HG03442 (cell line): ENCODE measurements at regions not wholly inside any gene's neighbourhood (a gene's known extent, or its start where the extent isn't known, plus 50 kb on each side); places are given as distances from the start of the nearest gene placed in this dataset.
"Not testable (repeated sequence)": the region's sequence is repeated elsewhere in the genome, so short reads cannot be mapped to it uniquely, and the experiment has no call there.

ENCODE experiments used
- ATAC-seq: cut with Tn5 transposase; IDR thresholded peaks from one replicate; pipeline ENCODE4 v1.9.1; 2021; ENCODE audit warnings: mild to moderate bottlenecking, moderate library complexity; ENCODE audit not compliant: unreplicated experiment

DNA sequence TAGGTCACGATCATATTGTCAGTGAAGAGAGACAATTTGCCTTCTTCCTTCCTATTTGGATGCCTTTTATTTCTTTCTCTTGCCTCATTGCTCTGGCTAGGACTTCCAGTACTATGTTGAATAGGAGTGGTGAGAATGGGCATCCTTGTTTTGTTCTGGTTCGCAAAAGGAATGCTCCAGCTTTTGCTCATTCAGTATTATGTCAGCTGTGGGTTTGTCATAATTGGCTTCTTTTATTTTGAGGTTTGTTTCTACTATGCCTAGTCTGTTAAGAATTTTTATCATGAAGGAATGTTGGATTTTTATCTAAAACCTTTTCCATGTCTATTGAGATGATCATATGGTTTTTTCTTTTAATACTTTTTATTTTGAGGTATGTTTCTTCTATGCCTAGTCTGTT lies 152.3 kb upstream of the MAD2L1 start:
- ATAC-seq, result no peak

DNA sequence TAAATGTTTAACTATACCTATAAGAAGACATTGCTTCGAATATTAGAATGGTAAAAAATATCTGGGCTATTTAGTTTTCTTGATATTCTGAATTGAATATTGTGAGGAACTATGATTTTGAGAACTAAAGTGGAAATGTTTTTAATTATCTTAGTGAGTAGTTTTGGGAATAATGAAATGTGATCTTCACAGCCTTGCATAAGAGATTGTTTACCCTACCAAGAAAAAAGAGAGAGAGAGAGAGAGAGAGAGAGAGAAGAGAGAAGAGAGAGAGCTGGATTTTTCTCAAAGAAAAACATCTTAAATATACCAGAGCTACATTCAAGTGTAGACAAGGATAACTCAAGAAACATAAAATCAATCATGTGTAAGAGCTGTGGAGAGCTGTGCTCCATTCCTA lies 148.7 kb upstream of the MAD2L1 start:
- no peak for ATAC-seq

DNA sequence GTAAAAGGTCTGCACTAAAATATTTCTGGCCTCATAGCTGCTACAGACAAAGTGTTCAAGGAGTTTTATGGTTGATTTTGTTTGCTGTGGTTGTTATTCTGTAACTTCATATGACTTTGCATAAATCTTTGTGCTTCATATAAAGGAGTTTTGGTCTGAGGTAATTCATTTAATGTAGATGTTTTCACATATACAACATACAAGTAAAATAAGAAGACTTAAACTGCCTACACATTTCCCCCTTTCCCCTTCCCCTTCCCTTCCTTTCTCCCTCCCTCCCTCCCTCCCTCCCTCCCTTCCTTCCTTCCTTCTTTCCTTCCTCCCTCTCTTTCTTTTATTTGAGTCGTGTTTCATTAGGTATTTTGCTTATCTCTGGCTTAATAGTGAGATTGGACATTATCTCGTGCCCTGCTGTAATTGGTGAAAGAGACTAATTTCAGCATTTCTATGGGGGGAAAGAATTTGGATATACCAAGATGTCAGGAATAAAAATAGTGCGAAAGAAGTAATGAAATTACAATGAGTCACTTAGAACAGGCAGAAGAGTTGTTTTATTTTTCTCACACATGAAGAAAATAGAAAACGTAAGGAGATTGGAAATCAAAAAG lies 144.9 kb upstream of the MAD2L1 start:
- no peak for ATAC-seq

DNA sequence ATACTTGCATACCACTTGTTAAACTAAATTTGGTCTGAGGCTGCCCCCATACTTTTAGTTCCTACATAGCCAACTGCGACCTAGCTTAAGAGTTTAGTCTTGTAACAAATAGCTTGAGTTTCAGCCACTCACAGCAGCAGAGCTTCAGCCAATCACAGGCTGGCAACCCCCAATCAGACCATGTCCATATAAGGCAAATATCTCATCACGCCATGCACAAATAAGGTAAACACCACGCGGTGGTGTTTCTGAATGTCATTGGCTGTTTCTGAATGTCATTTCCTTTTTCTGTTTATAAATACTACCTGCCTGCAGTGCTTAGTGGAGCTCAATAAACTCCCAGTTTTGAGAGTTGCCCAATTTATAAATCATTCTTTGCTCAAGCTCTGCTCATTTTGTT lies 143.1 kb upstream of the MAD2L1 start:
- no peak for ATAC-seq

DNA sequence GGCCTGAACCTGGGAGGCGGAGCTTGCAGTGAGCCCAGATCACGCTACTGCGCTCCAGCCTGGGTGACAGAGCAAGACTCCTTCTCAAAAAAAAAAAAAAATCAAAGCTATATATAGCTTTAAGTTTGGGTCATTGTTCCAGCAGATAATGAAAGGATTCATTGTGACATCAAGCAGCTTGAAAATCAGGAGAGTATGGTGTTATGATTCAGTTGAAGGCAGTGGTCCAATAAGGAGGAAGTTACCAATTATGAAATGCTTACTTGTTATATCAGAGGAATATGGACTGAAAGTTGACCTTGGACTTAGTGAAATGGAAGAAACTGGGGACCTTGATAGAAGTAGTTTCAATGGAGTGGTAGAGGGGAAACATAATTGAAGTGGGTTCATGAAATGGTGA lies 140.4 kb upstream of the MAD2L1 start:
- ATAC-seq, result no peak

DNA sequence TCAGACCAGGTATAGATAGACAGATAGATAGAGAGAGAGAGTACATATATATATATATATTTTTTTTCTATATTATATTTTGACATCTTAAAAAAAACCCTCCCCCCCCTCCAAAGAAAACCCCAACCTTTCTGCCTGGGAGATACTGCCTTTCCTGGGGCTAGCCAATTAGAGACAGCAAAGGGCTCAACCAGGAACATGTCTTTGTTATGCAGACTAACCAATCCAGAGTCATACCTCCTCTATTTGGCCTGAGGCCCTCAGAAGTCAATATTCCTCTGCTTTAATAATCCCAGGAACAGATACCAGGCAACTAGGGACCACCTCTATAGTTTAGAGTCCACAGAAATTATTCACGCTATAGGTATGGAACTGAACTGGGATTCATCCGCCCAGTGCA lies 135.6 kb upstream of the MAD2L1 start:
- ATAC-seq, result no peak

DNA sequence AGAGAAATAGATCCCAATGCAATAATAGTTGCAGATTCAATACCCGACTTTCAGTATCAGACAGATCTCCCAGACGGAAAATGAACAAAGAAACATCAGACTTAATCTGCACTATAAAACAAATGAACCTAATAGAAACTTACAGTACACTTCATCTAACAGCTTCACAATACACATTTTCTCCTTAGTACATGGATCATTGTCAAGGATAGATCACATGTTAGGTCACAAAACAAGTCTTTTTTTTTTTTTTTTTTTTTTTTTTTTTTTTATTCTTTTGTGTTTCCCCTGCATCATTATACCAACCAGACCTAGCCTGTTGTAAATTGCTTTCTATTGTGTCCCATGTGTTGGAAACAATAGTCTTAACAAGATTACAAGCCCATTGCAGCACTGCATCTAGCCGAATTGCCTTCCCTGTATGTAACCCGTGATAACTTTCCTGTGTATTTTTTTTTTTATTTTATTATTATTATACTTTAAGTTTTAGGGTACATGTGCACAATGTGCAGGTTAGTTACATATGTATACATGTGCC lies 134.0 kb upstream of the MAD2L1 start:
- not testable (repeated sequence) for ATAC-seq

DNA sequence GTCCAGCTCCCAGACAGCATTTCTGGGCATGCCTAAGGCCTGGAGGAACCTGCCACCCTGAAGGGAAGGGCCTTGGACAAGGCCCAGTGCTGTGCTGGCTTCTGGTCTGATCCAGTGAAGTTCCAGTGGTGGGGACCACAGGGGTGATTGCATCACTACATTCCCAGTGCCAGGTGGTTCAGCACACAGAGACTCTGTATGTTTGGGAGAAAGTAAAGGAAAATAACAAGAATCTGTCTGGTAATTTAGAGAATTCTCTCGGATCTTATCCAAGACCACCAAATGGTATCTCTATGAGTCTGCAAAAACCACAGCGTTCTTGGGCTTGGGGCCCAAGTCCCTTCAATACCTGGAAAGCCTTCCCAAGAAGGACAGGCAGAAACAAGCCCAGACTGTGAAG lies 131.8 kb upstream of the MAD2L1 start:
- ATAC-seq, result no peak

DNA sequence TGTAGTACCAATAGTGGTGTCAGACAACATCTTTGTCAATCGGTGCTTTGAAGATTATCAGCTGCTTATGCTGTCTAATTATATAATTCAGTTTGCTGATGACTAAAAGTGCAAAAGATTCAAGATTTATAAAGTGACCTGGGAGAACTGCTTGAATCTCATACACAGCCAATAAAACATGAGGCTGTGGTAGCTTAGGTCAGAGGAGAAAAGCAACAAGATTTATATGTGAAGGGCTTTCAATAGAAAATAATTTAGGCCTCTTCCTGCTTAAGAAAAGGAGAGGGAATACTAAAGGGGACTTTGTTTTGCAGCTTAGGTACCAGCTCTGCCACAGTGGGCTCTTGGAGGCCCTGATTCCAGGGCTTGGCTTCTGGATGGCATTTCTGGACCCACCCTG lies 111.0 kb upstream of the MAD2L1 start:
- ATAC-seq, result no peak

DNA sequence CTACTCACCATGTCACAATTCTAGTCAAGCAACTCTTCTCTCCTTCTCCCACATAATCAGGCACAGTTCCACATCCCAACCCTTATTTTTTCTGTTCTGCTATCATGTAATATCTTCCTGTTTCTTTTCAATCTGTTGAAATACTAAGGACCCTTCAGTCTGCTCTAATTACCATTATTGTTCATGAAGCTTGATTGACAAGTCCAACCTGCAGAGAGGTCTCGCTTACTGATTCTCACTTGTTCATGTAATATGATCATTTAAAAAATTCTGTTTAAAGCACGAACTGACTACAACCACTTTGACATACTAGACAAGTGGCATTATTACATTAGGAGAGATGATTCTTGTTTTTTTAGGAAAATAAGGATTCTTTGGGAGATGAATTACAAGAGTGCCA lies 108.6 kb upstream of the MAD2L1 start:
- ATAC-seq, result no peak

DNA sequence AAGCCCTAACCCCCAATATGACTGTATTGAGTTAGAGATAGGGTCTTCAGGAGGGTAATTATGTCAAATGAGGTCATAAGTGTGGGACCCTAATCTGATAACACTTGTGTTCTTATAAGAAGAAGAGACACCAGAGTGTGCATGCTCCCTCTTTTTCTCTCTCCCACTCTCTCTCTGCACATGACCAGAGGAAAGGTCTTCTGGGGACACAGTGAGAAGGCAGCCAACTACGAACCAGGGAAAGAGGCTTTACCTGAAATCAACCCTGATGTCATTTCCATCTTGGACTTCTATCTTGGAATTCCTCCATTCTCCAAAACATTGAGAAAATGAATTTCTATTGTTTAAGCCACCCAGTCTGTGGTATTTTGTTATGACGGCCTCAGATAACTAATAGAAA lies 97.2 kb upstream of the MAD2L1 start:
- no peak for ATAC-seq

DNA sequence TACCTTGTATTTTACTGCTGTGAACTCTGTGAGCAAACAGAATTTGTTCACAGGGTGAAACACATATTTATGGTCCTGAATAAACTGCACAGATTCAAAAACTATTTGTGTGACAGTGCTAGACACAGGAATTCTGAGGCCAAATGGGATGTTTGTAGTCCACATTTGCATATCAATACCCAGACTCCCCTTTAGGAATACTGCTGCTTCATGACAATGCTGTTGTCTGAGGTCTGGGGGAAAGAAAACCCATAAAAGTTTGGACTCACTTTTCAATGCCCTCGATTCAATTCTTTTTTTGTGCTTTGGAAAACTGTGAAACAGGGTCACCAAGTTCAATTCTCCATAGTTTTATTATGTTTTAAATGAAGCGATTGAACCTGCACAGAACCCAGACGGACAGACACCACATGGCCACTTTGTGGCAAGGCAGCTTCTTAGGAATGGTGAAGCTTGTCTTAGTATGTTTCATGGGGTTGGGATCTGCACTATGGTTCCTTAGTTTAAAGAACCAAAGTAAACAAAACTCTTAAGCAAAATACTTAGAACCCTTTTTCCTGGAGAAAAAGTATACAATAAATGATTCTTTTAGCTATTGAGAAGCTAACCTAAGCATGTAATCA lies 92.3 kb upstream of the MAD2L1 start:
- ATAC-seq, result no peak

DNA sequence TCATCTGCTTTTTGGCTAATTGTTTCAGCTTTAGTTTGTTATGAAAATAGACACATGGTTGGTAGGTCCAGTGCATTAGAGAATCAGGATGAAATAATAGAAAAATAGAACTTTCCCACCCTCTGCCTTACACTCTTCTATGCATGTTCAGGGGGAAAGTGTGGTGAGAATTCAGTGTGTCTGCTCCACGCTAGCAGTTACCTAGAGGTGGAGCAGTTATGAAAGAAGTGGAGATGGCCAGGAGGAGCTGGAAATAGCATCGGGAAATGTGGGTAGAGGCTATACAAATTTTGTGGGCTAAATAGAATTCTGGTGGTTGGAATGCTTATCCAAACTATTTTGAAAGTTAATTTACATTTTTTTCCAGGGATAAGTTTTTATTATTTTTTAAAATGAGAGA lies 91.4 kb upstream of the MAD2L1 start:
- ATAC-seq, result no peak

DNA sequence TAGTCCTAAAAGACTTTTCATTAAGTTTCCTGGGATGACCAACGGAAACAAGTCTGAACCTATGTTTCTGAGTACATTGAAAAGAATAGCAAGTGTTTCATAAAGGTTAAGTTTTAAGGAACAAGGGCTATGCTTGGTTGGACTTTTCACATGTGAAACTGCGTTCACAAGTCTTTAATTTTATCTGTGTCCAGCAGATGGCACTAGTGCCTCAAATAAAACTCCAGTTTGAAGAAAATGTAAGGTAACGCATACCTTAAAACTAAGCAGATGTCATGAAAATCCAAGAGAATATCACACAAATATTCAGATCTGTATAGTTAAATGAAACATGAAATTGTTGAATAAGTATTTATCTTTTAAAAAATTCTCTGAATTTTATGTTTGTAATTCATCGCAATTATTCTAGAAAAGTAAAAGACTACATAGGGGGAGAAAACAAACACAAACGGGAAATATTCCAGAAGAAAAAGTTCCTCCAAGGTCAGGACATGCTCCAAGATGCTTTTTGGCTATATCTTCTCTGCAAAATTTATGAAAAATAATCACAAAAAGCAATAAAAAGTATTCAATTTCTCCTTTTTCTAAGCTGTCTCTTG lies 89.6 kb upstream of the MAD2L1 start:
- peak; percentile 63 for ATAC-seq

DNA sequence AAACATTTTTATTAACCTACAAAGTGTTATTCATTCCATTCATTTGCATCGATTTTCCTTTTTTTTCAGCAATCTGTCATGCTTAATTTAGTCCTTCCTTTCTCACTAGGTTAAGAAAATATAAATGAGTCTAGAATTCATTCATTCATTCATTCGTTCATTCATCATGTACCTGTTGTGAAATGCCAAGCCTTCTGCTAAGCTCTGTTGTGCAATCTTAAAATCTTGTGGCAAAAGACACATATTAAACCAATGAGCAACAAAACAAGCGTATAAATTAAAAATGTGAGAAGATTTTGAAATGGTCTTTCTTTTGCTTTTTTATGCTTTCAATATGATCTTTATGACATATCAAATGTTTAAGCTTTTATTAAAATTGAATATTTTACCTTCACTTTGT lies 88.6 kb upstream of the MAD2L1 start:
- ATAC-seq, result no peak

DNA sequence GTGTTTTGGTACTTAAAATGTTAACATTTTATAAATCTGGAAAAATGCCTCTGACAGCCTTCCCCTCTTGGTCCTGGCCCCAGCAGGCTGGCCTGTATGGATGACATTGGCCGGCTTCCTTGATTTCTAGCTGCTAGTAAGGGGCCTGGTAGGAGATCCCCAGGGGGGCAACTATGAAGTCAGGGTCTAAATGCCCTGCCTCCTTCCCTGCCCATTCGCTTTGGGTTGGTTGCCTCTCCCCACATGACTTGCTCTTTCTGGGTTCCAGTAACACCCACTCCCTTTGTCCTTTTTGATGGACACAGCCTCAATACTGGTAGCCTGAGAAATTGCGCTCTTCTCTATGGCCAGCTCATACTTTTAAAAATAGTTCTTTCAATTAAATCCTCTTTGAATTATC lies 78.0 kb upstream of the MAD2L1 start:
- ATAC-seq, result no peak

DNA sequence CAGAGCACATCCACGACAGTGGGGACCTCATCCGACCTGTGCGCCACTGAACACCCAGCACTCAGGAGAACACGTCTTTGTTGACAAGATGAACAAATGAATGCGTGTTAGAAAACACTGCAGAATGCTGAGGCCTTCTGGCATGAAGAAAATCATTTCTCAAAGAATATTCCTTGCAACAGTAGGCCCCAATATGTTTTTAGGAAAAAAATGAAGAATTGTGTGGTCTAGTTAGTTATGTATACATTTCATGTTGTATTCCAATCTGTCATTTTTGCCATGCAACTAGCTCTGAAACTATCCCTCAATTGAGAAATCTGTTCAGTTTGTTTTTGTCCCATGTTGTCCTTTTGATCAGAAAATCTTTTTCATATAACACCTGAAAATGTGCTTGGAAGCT lies 77.4 kb upstream of the MAD2L1 start:
- ATAC-seq, result no peak

DNA sequence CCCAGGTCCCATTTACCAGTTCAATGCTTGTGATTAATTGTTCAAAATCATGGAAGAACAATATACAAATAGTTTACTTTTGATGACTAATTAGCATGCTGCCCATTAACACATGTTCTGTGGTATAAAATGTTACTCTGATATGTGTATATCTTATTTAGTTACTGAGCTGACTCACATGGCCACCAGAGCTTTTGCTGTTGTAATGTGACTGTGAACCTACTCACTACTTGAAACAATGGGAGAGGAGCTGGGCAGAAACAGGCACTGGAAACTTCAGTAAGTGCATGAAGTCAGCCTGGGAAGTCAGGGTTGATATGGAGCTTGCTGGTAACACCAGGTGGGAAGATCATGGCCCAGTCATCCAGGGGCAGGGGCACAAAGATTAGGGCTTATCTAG lies 72.7 kb upstream of the MAD2L1 start:
- ATAC-seq, result no peak

DNA sequence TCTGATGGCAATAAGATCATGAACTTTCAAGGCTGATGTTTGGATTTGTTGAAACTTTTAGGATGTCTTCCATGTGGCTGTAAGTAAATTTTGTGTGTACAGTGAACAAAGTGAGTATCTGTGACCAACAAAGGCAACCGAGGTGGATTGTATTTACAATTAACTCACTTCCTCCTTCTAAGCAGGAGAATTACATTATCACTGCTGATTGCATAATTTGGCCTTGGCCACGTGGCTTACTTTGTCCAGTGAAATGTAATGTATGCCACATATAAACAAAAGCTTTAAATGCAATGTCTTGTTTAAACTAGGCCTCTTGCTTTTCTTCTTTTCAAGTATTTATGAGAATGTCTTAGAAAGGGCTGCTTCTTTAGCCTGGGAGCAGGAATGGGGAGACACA lies 66.3 kb upstream of the MAD2L1 start:
- ATAC-seq, result no peak

DNA sequence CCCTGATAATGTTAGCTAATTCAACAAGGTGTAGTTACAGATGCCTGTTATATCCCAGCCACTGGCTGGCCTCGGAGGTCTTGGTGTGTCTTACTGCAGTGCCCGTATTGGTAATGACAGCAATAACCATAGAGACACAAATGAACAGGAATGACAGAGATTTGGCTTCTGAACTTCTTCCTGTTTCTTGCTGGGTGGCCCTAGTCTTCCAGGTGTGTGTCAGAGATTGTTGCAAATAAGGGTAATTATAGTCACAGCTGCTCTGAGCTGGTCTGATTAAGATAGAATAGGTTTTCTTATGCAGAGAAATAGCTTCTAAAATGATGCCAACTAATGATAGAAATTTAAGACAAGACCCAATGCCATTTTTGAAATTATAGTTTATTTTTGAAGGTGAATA lies 64.1 kb upstream of the MAD2L1 start:
- no peak for ATAC-seq
